ENCODE measurements at regions not wholly inside any gene's neighbourhood (a gene's known extent, or its start where the extent isn't known, plus 50 kb on each side); places are given as distances from the start of the nearest gene placed in this dataset.
A peak's percentile ranks its signal among the peaks of the same experiment; 100 is the strongest.
"Not testable (repeated sequence)": the region's sequence is repeated elsewhere in the genome, so short reads cannot be mapped to it uniquely, and the experiment has no call there.

GRCh38 chr13:60805640-60806039 lies 408.6 kb downstream of the TDRD3 start:
- not testable (repeated sequence) for DNase-seq; H3K36me3 ChIP-seq (ENCODE audit: control insufficient read depth, insufficient read depth, low read length); H3K9me3 ChIP-seq (ENCODE audit: control insufficient read depth, low read depth, low read length); H3K4me1 ChIP-seq (ENCODE audit: control insufficient read depth, insufficient read depth, low read length); H3K4me3 ChIP-seq (ENCODE audit: low read length); H3K27ac ChIP-seq (ENCODE audit: low read length); H3K27me3 ChIP-seq (ENCODE audit: control insufficient read depth, insufficient read depth, low read length)
- WGBS (ENCODE audit: insufficient coverage, low lambda C conversion rate): 100% methylated on average over 1 of the region's 13 CpGs

- Histone ChIP-seq H3K27me3 (ENCODE audit: control insufficient read depth, insufficient read depth, low read length) (no peaks in the 10 kb centered on the region), H3K4me1 (ENCODE audit: control insufficient read depth, insufficient read depth, low read length) (no peaks in the 10 kb centered on the region), H3K4me3 (ENCODE audit: low read length) (no peak overlapping the region), H3K27ac (ENCODE audit: low read length) (no peak overlapping the region), H3K36me3 (ENCODE audit: control insufficient read depth, insufficient read depth, low read length) (no peaks in the 10 kb centered on the region), H3K9me3 (ENCODE audit: control insufficient read depth, low read depth, low read length) (no peaks in the 10 kb centered on the region)
- DNase-seq: no peak
- WGBS (ENCODE audit: insufficient coverage, low lambda C conversion rate): 100% methylated on average over 1 of the region's 4 CpGs
These were observed 401.5 kb downstream of the TDRD3 start for GRCh38 chr13:60798503-60798902.

GRCh38 chr13:60797112-60797511 lies 400.1 kb downstream of the TDRD3 start:
- Histone ChIP-seq H3K4me3 (ENCODE audit: low read length) (no peak overlapping the region), H3K9me3 (ENCODE audit: control insufficient read depth, low read depth, low read length) (no peaks in the 10 kb centered on the region), H3K27ac (ENCODE audit: low read length) (no peak overlapping the region), H3K36me3 (ENCODE audit: control insufficient read depth, insufficient read depth, low read length) (no peaks in the 10 kb centered on the region), H3K27me3 (ENCODE audit: control insufficient read depth, insufficient read depth, low read length) (no peaks in the 10 kb centered on the region), H3K4me1 (ENCODE audit: control insufficient read depth, insufficient read depth, low read length) (no peaks in the 10 kb centered on the region)
- no peak for DNase-seq
- 100% methylated on average over 1 of the region's 2 CpGs for WGBS (ENCODE audit: insufficient coverage, low lambda C conversion rate)

- Histone ChIP-seq H3K27me3 (ENCODE audit: control insufficient read depth, insufficient read depth, low read length) (no peaks in the 10 kb centered on the region), H3K4me3 (ENCODE audit: low read length) (no peak overlapping the region), H3K36me3 (ENCODE audit: control insufficient read depth, insufficient read depth, low read length) (no peaks in the 10 kb centered on the region), H3K9me3 (ENCODE audit: control insufficient read depth, low read depth, low read length) (no peaks in the 10 kb centered on the region), H3K4me1 (ENCODE audit: control insufficient read depth, insufficient read depth, low read length) (no peaks in the 10 kb centered on the region), H3K27ac (ENCODE audit: low read length) (no peak overlapping the region)
- WGBS (ENCODE audit: insufficient coverage, low lambda C conversion rate): 100% methylated on average over 1 of the region's 4 CpGs
- no peak for DNase-seq
These were observed 397.7 kb downstream of the TDRD3 start for GRCh38 chr13:60794751-60795150.

- H3K27me3 ChIP-seq (ENCODE audit: control insufficient read depth, insufficient read depth, low read length): no peaks in the 10 kb centered on the region
- no peaks in the 10 kb centered on the region for H3K36me3 ChIP-seq (ENCODE audit: control insufficient read depth, insufficient read depth, low read length)
- H3K27ac ChIP-seq (ENCODE audit: low read length): no peak overlapping the region
- DNase-seq: no peak
- H3K4me1 ChIP-seq (ENCODE audit: control insufficient read depth, insufficient read depth, low read length): no peaks in the 10 kb centered on the region
- WGBS (ENCODE audit: insufficient coverage, low lambda C conversion rate): no CpG with 5 or more reads among the region's 5 CpGs
- no peaks in the 10 kb centered on the region for H3K9me3 ChIP-seq (ENCODE audit: control insufficient read depth, low read depth, low read length)
- no peak overlapping the region for H3K4me3 ChIP-seq (ENCODE audit: low read length)
These were observed 393.6 kb downstream of the TDRD3 start for GRCh38 chr13:60790620-60791019.

- Histone ChIP-seq H3K4me3 (ENCODE audit: low read length) (no peak overlapping the region), H3K27ac (ENCODE audit: low read length) (no peak overlapping the region), H3K27me3 (ENCODE audit: control insufficient read depth, insufficient read depth, low read length) (no peaks in the 10 kb centered on the region), H3K9me3 (ENCODE audit: control insufficient read depth, low read depth, low read length) (no peaks in the 10 kb centered on the region), H3K36me3 (ENCODE audit: control insufficient read depth, insufficient read depth, low read length) (no peaks in the 10 kb centered on the region), H3K4me1 (ENCODE audit: control insufficient read depth, insufficient read depth, low read length) (no peaks in the 10 kb centered on the region)
- DNase-seq: no peak
- no CpG with 5 or more reads among the region's 3 CpGs for WGBS (ENCODE audit: insufficient coverage, low lambda C conversion rate)
These were observed 391.3 kb downstream of the TDRD3 start for GRCh38 chr13:60788156-60788829.

- H3K27me3 ChIP-seq (ENCODE audit: control insufficient read depth, insufficient read depth, low read length): no peaks in the 10 kb centered on the region
These were observed 390.1 kb downstream of the TDRD3 start for GRCh38 chr13:60787083-60787482.

GRCh38 chr13:60772726-60773125 lies 375.7 kb downstream of the TDRD3 start:
- Histone ChIP-seq H3K4me3 (ENCODE audit: low read length) (no peak overlapping the region), H3K4me1 (ENCODE audit: control insufficient read depth, insufficient read depth, low read length) (no peaks in the 10 kb centered on the region), H3K9me3 (ENCODE audit: control insufficient read depth, low read depth, low read length) (no peaks in the 10 kb centered on the region), H3K27me3 (ENCODE audit: control insufficient read depth, insufficient read depth, low read length) (no peaks in the 10 kb centered on the region), H3K36me3 (ENCODE audit: control insufficient read depth, insufficient read depth, low read length) (no peaks in the 10 kb centered on the region), H3K27ac (ENCODE audit: low read length) (no peak overlapping the region)
- no peak for DNase-seq

More at GRCh38 chr13:60787083-60787482, 390.1 kb downstream of the TDRD3 start:
- H3K4me3 ChIP-seq (ENCODE audit: low read length): no peak overlapping the region
- no peak for DNase-seq
- no peaks in the 10 kb centered on the region for H3K9me3 ChIP-seq (ENCODE audit: control insufficient read depth, low read depth, low read length)
- H3K36me3 ChIP-seq (ENCODE audit: control insufficient read depth, insufficient read depth, low read length): no peaks in the 10 kb centered on the region
- no peak overlapping the region for H3K27ac ChIP-seq (ENCODE audit: low read length)
- no peaks in the 10 kb centered on the region for H3K4me1 ChIP-seq (ENCODE audit: control insufficient read depth, insufficient read depth, low read length)

- Histone ChIP-seq H3K36me3 (ENCODE audit: control insufficient read depth, insufficient read depth, low read length) (no peaks in the 10 kb centered on the region), H3K27ac (ENCODE audit: low read length) (no peak overlapping the region), H3K4me3 (ENCODE audit: low read length) (no peak overlapping the region), H3K27me3 (ENCODE audit: control insufficient read depth, insufficient read depth, low read length) (no peaks in the 10 kb centered on the region), H3K9me3 (ENCODE audit: control insufficient read depth, low read depth, low read length) (no peaks in the 10 kb centered on the region), H3K4me1 (ENCODE audit: control insufficient read depth, insufficient read depth, low read length) (peaks cover 11% of the 10 kb centered on the region)
- 33% methylated on average over 1 of the region's 5 CpGs for WGBS (ENCODE audit: insufficient coverage, low lambda C conversion rate)
- DNase-seq: peak in 1 of 2 donors; percentile 36
These were observed 368.8 kb downstream of the TDRD3 start for GRCh38 chr13:60765700-60766411.

- Histone ChIP-seq H3K9me3 (ENCODE audit: control insufficient read depth, low read depth, low read length) (no peaks in the 10 kb centered on the region), H3K27me3 (ENCODE audit: control insufficient read depth, insufficient read depth, low read length) (no peaks in the 10 kb centered on the region), H3K4me1 (ENCODE audit: control insufficient read depth, insufficient read depth, low read length) (no peaks in the 10 kb centered on the region), H3K4me3 (ENCODE audit: low read length) (no peak overlapping the region), H3K36me3 (ENCODE audit: control insufficient read depth, insufficient read depth, low read length) (no peaks in the 10 kb centered on the region), H3K27ac (ENCODE audit: low read length) (no peak overlapping the region)
- 0% methylated on average over 1 of the region's 9 CpGs for WGBS (ENCODE audit: insufficient coverage, low lambda C conversion rate)
- DNase-seq: peak in 1 of 2 donors; percentile 52
These were observed 362.5 kb downstream of the TDRD3 start for GRCh38 chr13:60759499-60759898.

- Histone ChIP-seq H3K27ac (ENCODE audit: low read length) (no peak overlapping the region), H3K36me3 (ENCODE audit: control insufficient read depth, insufficient read depth, low read length) (no peaks in the 10 kb centered on the region), H3K9me3 (ENCODE audit: control insufficient read depth, low read depth, low read length) (no peaks in the 10 kb centered on the region), H3K4me3 (ENCODE audit: low read length) (no peak overlapping the region), H3K4me1 (ENCODE audit: control insufficient read depth, insufficient read depth, low read length) (no peaks in the 10 kb centered on the region), H3K27me3 (ENCODE audit: control insufficient read depth, insufficient read depth, low read length) (no peaks in the 10 kb centered on the region)
- peak in 1 of 2 donors; percentile 15 for DNase-seq
- no CpG with 5 or more reads among the region's 1 CpG for WGBS (ENCODE audit: insufficient coverage, low lambda C conversion rate)
These were observed 361.6 kb downstream of the TDRD3 start for GRCh38 chr13:60758637-60759036.
